HepG2 (cell line): ENCODE measurements at regions not wholly inside any gene's neighbourhood (a gene's known extent, or its start where the extent isn't known, plus 50 kb on each side); places are given as distances from the start of the nearest gene placed in this dataset.

ENCODE experiments used
- AGO2 ChIP-seq: fragments of 200-400 bp; formaldehyde crosslinking; optimal IDR thresholded peaks from 2 replicates; pipeline ENCODE3; 2017; ENCODE audit warnings: mild to moderate bottlenecking, low read depth, low read length, moderate library complexity
- ATF7 ChIP-seq, 2 experiments: fragments of 450-650 bp in 1 of 2; sonication (generic) in 1 of 2; formaldehyde crosslinking in 1 of 2; IDR thresholded peaks; 2 replicates each; pipeline versions ENCODE4 v1.4.0 to v1.6.1; 2016 to 2020; ENCODE audit warnings: antibody characterized with exemption in 1 of 2, mild to moderate bottlenecking in 1 of 2, missing genetic modification reagents in 1 of 2
- ELF4 ChIP-seq: sonication (generic); formaldehyde crosslinking; IDR thresholded peaks from 2 replicates; pipeline ENCODE4 v1.5.0; 2020; ENCODE audit warnings: missing genetic modification reagents, mild to moderate bottlenecking, moderate library complexity, borderline replicate concordance
- JUND ChIP-seq: sonication (generic); formaldehyde crosslinking; IDR thresholded peaks from 2 replicates; pipeline ENCODE4 v1.8.0; 2022; ENCODE audit warnings: mild to moderate bottlenecking, missing genetic modification reagents
- KLF9 ChIP-seq: IDR thresholded peaks from 2 replicates; pipeline ENCODE4 v1.6.1; 2016; ENCODE audit warnings: low read depth
- NFYC ChIP-seq: IDR thresholded peaks from 2 replicates; pipeline ENCODE4 v1.6.1; 2016; ENCODE audit warnings: missing genetic modification reagents, missing compliant biosample characterization
- PITX1 ChIP-seq: sonication (generic); formaldehyde crosslinking; IDR thresholded peaks from 2 replicates; pipeline ENCODE4 v1.5.1; 2020; ENCODE audit warnings: mild to moderate bottlenecking, missing genetic modification reagents
- POLR2G ChIP-seq: fragments of 200-400 bp; formaldehyde crosslinking; IDR thresholded peaks from 2 replicates; pipeline ENCODE4 v1.6.1; 2018; ENCODE audit warnings: mild to moderate bottlenecking, low read depth, low read length, moderate library complexity
- SP140L ChIP-seq: sonication (generic); formaldehyde crosslinking; IDR thresholded peaks from 2 replicates; pipeline ENCODE4 v1.4.0; 2020; ENCODE audit warnings: missing genetic modification reagents, borderline replicate concordance
- TEAD2 ChIP-seq: sonication (generic); formaldehyde crosslinking; IDR thresholded peaks from 2 replicates; pipeline ENCODE4 v1.9.0; 2021; ENCODE audit warnings: missing genetic modification reagents
- TSC22D2 ChIP-seq: sonication (generic); formaldehyde crosslinking; IDR thresholded peaks from 2 replicates; pipeline ENCODE4 v1.5.1; 2020; ENCODE audit warnings: missing genetic modification reagents, mild to moderate bottlenecking, borderline replicate concordance
- ZFP36L2 ChIP-seq: sonication (generic); formaldehyde crosslinking; IDR thresholded peaks from 2 replicates; pipeline ENCODE4 v1.4.0; 2020; ENCODE audit warnings: missing genetic modification reagents
- ZNF18 ChIP-seq: sonication (generic); formaldehyde crosslinking; IDR thresholded peaks from 2 replicates; pipeline ENCODE4 v1.8.0; 2022; ENCODE audit warnings: mild to moderate bottlenecking, missing genetic modification reagents; ENCODE audit not compliant: insufficient replicate concordance
- ZNF367 ChIP-seq: sonication (generic); formaldehyde crosslinking; IDR thresholded peaks from 2 replicates; pipeline ENCODE4 v1.4.0; 2020; ENCODE audit warnings: missing genetic modification reagents, borderline replicate concordance
- ZNF549 ChIP-seq: sonication (generic); formaldehyde crosslinking; IDR thresholded peaks from 2 replicates; pipeline ENCODE4 v1.5.0; 2020; ENCODE audit warnings: missing genetic modification reagents
- ZNF570 ChIP-seq: sonication (generic); formaldehyde crosslinking; IDR thresholded peaks from 2 replicates; pipeline ENCODE4 v1.4.0; 2020; ENCODE audit warnings: mild to moderate bottlenecking, missing genetic modification reagents, borderline replicate concordance
- ZNF709 ChIP-seq: sonication (generic); formaldehyde crosslinking; IDR thresholded peaks from 2 replicates; pipeline ENCODE4 v1.5.0; 2020; ENCODE audit warnings: mild to moderate bottlenecking, missing genetic modification reagents
- ZNF782 ChIP-seq: sonication (generic); formaldehyde crosslinking; IDR thresholded peaks from 2 replicates; pipeline ENCODE4 v1.4.0; 2020; ENCODE audit warnings: missing genetic modification reagents, mild to moderate bottlenecking, borderline replicate concordance
- ZXDC ChIP-seq: sonication (generic); formaldehyde crosslinking; IDR thresholded peaks from 2 replicates; pipeline ENCODE4 v1.5.0; 2020; ENCODE audit warnings: mild to moderate bottlenecking, missing genetic modification reagents
- TF ChIP-seq, protein P1 (sequence below): sonication (generic); formaldehyde crosslinking; IDR thresholded peaks from 2 replicates; pipeline ENCODE4 v1.4.0; 2020; ENCODE audit warnings: mild to moderate bottlenecking, missing genetic modification reagents

GRCh38 chr9:129559506-129559881, 61.4 kb downstream of the C9orf50 start (continued):
- no peak for TF ChIP-seq ZNF18 (CRISPR knock-in tag)
- no peak for TF ChIP-seq ZNF709 (CRISPR knock-in tag)
- TF ChIP-seq JUND = no peak
- peak; percentile 63 for TF ChIP-seq AGO2
- TF ChIP-seq SP140L (CRISPR knock-in tag) = no peak
- no peak for TF ChIP-seq TSC22D2 (CRISPR knock-in tag)
- TF ChIP-seq ZNF549 = no peak
- TF ChIP-seq PITX1 = peak; percentile 25; the same call in 1 of the 2 replicates
- TF ChIP-seq ZNF570 (CRISPR knock-in tag) = 0 out of 2 replicates have a peak, but pooled peaks have one; percentile 52
- no peak for TF ChIP-seq ZNF782
- no peak for TF ChIP-seq ZNF367 (CRISPR knock-in tag)
- TF ChIP-seq ELF4 = no peak
- TF ChIP-seq ZFP36L2 (CRISPR knock-in tag) = no peak
- TF ChIP-seq, protein P1, sequence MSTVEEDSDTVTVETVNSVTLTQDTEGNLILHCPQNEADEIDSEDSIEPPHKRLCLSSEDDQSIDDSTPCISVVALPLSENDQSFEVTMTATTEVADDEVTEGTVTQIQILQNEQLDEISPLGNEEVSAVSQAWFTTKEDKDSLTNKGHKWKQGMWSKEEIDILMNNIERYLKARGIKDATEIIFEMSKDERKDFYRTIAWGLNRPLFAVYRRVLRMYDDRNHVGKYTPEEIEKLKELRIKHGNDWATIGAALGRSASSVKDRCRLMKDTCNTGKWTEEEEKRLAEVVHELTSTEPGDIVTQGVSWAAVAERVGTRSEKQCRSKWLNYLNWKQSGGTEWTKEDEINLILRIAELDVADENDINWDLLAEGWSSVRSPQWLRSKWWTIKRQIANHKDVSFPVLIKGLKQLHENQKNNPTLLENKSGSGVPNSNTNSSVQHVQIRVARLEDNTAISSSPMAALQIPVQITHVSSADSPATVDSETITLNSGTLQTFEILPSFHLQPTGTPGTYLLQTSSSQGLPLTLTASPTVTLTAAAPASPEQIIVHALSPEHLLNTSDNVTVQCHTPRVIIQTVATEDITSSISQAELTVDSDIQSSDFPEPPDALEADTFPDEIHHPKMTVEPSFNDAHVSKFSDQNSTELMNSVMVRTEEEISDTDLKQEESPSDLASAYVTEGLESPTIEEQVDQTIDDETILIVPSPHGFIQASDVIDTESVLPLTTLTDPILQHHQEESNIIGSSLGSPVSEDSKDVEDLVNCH = no peak
- TF ChIP-seq NFYC (CRISPR knock-in tag) = no peak
- no peak for TF ChIP-seq ZXDC
- TF ChIP-seq ATF7 (IDR thresholded peaks at IDR 0.05) = no peak
- no peak for TF ChIP-seq ATF7 (CRISPR knock-in tag; IDR thresholded peaks at IDR 0.05)
- no peak for TF ChIP-seq TEAD2 (CRISPR knock-in tag)
- TF ChIP-seq POLR2G = peak; percentile 1; the same call in 1 of the 2 replicates
- TF ChIP-seq KLF9 (CRISPR knock-in tag) = no peak
